HG03175 (cell line): ENCODE measurements at regions not wholly inside any gene's neighbourhood (a gene's known extent, or its start where the extent isn't known, plus 50 kb on each side); places are given as distances from the start of the nearest gene placed in this dataset.
"Not testable (repeated sequence)": the region's sequence is repeated elsewhere in the genome, so short reads cannot be mapped to it uniquely, and the experiment has no call there.

Experiments
- ATAC-seq: cut with Tn5 transposase; IDR thresholded peaks from one replicate; pipeline ENCODE4 v1.9.1; 2021; ENCODE audit warnings: mild to moderate bottlenecking, moderate library complexity; ENCODE audit not compliant: unreplicated experiment

DNA sequence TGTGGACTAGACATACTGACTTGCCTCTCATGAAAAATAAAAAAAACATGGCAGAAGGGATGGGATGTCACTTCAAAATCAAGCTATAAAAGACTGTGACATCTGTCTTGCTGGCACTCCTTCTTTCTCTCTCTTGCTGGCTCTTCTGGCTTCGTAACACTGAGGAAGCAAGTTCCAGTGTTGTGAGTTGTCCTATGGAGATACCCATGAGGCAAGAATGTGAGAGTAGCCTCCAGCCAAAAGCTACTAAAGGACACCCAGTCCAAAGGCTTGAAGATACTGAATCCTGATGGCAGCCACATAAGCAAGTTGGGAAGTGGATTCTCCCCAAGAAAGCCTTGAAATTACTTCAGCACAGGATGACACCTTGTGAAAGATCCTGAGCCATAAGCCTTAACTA lies 376.1 kb upstream of the TMEFF2 start:
- no peak for ATAC-seq

- ATAC-seq: no peak
Measured at GRCh38 chr2:192566863-192567262, 372.1 kb upstream of the TMEFF2 start.

DNA sequence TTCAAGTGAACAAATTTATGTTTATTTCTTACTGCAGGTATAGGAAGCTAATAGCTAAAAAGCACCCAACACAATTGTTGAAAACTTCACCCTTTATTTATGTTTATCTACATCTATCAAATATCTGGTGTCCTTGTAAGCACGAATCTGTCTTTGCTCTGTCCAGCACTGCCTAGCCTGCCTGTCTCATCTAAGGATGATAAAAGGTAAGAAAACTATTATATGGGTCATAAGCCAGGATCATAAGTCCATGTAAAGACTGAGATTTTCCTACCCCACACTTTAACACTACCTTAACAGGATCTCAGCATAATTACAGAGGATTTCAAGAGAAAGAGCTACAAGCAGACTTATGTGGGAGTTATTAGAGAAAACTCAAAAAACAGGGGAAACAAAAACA lies 365.6 kb upstream of the TMEFF2 start:
- ATAC-seq: no peak

- ATAC-seq: no peak
Measured at GRCh38 chr2:192559587-192559986, 364.9 kb upstream of the TMEFF2 start.

- no peak for ATAC-seq
Measured at GRCh38 chr2:192558637-192559036, 363.9 kb upstream of the TMEFF2 start.

DNA sequence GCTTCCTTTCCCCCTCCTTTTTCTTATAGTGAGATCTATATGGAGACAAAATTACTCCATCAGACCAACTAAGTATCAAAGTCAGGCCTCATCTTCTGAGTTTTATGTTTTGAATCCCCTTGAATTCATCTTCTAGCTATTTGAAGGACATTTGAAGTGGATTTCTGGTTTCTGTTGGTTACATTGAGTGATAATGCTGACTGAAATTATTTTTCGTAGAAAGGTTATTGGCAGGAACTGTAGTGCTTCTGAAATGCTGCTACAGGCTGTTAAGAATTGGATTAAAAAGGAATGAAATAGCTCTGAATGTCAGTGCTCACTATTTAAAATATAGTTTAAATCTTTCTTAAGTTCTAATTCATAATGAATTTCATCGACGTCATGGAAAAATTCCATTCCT lies 361.0 kb upstream of the TMEFF2 start:
- ATAC-seq: no peak

- ATAC-seq: no peak
Measured at GRCh38 chr2:192551760-192552159, 357.0 kb upstream of the TMEFF2 start.

DNA sequence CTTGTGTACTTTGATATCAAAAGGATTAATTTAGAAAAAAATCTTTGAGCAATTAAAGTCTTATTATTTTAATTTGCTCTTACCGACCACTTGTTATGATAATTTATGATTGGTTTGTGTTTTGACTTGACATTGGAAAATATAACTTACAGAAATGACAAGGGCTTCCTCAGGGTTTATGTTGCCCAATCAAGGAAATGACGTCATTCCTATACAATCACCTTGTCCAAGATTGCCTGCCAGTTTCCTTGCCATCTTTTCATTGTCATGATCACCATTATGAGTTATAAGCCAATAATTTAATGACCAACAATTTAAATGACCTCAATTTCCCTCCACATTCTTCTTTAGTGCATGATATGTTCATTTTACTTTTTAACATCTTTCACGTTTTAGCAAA lies 351.8 kb upstream of the TMEFF2 start:
- ATAC-seq: no peak

DNA sequence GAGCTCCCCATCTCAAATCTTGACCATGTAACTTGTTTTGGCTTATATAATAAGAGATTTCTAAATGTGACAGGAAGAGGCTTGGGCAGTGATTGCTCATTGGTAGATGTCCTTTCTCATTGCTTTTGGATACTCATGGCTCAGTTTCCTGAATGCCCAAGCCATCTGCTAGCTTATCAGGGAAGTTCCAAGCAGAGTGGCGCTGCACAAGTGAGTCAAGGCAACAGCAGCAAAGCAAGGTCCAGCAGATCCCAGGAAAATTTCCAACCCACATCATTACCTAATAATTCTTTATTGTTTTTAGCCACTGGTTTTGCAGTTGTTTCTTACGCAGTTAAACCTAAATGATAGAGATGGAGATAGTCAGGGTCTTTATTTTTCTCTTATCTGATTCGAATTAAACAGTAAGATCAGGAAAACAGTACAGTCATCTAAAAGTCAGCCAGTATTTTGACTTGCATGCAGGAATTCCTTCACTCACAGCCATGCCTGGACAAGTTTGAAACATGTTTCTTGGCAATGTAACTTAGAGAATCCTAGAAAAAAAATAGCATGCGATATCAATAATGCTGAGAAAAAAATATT lies 349.7 kb upstream of the TMEFF2 start:
- no peak for ATAC-seq

DNA sequence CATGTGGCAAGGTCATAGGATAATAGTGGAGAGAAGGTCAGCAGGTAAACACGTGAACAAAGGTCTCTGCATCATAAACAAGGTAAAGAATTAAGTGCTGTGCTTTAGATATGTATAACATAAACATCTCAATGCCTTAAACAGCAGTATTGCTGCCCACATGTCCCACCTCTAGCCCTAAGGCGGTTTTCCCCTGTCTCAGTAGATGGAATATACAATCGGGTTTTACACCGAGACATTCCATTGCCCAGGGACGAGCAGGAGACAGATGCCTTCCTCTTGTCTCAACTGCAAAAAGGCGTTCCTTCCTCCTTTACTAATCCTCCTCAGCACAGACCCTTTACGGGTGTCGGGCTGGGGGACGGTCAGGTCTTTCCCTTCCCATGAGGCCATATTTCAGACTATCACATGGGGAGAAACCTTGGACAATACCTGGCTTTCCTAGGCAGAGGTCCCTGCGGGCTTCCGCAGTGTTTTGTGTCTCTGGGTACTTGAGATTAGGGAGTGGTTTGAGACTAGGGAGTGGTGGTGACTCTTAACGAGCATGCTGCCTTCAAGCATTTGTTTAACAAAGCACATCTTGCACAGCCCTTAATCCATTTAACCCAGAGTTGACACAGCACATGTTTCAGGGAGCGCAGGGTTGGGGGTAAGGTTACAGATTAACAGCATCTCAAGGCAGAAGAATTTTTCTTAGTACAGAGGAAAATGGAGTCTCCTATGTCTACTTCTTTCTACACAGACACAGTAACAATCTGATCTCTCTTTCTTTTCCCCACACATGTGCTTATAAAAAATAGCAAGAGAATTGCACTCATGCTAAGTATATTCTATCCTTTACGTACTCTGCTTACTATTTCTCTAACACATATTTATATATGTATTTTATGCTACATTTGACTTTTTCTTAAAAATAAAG lies 347.7 kb upstream of the TMEFF2 start:
- ATAC-seq: not testable (repeated sequence)

DNA sequence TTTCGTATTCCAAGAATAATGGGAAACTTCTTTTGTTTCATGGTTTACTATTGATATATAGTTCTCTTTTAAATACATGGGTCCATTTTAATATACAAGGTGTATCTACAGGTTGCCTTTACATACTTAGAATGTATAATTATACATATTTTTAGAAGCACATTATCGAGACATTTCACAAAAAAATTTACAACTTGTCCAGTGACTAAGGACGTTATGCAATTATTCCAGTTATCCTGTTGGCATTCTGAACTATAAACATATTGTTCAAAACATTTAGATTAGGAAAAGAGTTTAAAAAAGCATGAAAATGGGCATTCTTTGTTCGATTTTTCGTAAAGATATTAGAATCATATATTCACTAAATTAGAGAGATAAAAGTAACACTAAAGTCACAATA lies 344.6 kb upstream of the TMEFF2 start:
- no peak for ATAC-seq

DNA sequence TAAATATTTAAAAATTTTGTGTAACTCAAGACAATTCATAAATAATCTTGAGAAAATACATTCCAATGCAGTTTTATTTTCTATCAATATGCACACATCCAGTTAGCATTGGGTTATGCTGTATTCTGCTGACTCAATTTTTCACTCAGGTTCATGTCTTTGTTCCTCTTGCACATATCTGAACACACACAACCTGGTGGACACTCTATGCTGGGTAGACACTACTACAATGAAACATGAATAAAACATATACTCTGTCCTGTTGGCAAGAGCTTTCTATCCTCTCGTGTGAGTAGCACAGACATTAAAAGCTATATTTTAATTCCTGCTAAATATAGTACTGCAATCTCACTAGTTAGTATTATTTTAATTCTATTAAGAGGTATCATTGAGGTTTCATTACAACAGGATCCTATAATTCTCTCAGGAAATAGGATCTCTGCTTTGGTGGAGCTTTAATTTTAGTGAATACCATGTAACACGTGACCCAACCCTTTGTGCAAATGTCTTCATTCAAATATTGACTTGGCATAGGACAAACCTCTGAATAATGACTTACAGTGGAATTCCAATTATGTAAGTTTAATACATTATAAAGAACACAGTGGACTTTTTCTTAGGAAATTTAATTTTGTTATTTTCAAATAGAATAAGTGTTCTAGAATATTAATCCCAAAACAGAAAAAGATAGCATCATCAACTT lies 342.3 kb upstream of the TMEFF2 start:
- no peak for ATAC-seq

DNA sequence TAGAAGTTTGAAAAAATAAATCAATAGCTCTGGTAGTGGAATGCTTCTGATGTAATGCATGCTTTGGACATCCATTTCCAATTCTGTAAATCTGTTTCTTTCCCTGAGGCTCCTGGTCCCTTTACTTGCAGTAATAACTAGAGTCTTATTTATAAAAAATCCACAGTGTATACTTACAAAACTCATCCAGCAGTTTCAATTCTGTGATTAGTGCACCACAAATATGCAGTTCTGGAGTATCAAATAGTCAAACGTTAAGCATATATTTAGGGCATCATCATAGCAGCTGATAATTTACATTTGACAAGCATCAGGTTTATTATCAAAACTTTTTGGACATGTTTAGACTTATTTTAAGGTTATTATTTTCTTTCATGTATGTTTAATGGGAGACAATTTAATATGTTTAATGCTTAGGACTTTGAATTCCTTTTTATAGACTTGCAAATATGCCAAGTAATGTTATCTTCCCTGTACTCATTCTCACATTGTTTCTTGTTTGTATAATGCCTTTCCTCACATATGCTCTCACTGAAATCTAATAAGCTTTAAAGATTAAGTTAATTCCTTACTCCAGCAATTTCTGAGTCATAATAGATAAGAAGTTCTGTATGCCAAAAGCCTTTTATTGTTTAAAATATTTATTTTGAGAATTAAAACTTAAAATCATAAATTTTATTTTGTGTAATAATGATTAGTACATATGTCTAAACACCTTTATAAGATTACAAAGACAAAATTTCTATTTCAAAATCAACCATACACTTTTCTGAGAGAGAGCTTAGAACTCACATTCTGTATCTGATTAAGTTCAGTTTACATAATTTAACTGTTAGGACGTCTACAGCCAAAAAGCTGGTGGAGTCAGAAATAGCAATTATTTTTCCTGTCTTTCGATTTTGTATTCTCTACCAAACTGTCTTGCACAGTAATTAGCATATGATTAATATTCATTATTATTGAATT lies 341.5 kb upstream of the TMEFF2 start:
- ATAC-seq: no peak

DNA sequence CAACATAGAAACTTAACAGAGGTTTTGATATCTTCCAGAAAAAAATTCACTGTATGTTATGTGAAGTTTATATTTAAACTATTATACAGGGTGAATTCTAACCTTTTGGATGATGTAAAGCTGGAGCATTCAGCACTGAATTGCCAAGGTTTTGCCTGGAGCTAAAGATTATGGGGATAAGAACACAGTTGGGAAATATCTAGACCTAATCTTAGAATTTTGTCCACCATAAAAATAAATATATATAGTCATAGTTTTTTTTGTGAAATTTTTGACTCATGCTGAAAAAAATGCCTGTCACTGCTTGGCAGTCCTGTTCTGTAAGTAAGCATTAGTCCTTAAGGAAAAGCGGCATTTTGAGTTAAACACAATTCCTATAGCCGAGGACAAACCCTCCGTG lies 339.3 kb upstream of the TMEFF2 start:
- no peak for ATAC-seq

- ATAC-seq: not testable (repeated sequence)
Measured at GRCh38 chr2:192524642-192525251, 330.0 kb upstream of the TMEFF2 start.

- not testable (repeated sequence) for ATAC-seq
Measured at GRCh38 chr2:192524214-192524613, 329.5 kb upstream of the TMEFF2 start.

GRCh38 chr2:192515937-192516336 lies 321.2 kb upstream of the TMEFF2 start:
- ATAC-seq: no peak

DNA sequence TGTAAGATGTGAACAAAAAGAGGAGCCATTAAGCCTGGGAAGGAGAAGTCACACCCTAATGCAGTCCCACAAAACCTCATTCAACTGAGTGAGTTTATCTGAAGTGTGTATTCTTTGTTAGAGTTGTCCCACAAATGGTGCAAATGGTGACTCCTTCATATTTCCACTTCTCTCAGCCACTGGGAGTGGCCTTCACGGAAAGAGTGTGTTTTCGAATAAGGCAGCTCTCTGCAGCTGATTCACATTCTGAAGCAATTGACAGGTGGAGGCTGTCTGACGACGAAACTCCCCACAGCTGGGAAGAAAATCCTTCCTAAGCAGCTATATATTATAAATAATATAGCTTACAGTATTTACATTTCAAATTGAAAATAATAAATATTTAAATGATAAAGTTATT lies 318.8 kb upstream of the TMEFF2 start:
- no peak for ATAC-seq

DNA sequence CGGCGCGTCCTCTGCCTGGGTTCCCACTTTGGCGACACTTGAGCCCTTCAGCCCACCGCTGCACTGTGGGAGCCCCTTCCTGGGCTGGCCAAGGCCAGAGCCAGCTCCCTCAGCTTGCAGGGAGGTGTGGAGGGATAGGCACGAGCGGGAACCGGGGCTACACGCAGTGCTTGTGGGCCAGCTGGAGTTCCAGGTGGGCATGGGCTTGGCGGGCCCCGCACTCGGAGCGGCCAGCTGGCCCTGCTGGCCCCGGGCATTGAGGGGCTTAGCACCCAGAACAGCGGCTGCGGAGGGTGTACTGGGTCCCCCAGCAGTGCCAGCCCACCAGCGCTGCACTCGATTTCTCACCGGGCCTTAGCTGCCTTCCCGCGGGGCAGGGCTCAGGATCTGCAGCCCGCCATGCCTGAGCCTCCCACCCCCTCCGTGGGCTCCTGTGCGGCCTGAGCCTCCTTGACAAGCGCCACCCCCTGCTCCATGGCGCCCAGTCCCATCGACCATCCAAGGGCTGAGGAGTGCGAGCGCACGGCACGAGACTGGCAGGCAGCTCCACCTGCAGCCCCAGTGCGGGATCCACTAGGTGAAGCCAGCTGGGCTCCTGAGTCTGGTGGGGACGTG lies 313.2 kb upstream of the TMEFF2 start:
- not testable (repeated sequence) for ATAC-seq
